PC-9 (cell line): ENCODE measurements at regions not wholly inside any gene's neighbourhood (a gene's known extent, or its start where the extent isn't known, plus 50 kb on each side); places are given as distances from the start of the nearest gene placed in this dataset.

Source experiments
- EZH2 ChIP-seq: fragments of 200-600 bp; sonication (generic); IDR thresholded peaks from 2 replicates; pipeline ENCODE4 v1.8.0; 2017; ENCODE audit warnings: antibody characterized with exemption, low read depth
- TF ChIP-seq, protein P1 (sequence below): fragments of 200-600 bp; sonication (generic); conservative IDR thresholded peaks from 2 replicates; pipeline ENCODE4 v1.6.1; 2017; ENCODE audit warnings: mixed run types, antibody characterized with exemption, mild to moderate bottlenecking, moderate library complexity

DNA sequence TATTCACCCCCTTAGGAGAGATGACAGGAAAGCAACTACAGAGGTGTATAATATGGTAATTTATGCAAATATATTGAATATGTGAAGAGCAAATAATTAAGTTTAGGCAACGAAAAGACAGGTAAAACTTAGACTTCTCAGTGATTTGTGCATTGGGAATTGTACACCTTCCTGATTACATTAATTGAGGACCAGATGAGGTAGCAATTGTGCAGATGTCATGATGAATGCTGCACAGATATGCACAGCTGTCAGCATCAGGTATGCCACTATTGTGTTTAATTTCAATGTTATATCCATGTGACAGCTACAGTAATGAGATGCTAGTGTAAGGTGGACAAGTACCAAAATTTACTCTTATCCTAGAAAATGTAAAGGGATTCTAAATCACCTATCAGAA, 267.2 kb upstream of the FSIP2 start:
- TF ChIP-seq, protein P1, sequence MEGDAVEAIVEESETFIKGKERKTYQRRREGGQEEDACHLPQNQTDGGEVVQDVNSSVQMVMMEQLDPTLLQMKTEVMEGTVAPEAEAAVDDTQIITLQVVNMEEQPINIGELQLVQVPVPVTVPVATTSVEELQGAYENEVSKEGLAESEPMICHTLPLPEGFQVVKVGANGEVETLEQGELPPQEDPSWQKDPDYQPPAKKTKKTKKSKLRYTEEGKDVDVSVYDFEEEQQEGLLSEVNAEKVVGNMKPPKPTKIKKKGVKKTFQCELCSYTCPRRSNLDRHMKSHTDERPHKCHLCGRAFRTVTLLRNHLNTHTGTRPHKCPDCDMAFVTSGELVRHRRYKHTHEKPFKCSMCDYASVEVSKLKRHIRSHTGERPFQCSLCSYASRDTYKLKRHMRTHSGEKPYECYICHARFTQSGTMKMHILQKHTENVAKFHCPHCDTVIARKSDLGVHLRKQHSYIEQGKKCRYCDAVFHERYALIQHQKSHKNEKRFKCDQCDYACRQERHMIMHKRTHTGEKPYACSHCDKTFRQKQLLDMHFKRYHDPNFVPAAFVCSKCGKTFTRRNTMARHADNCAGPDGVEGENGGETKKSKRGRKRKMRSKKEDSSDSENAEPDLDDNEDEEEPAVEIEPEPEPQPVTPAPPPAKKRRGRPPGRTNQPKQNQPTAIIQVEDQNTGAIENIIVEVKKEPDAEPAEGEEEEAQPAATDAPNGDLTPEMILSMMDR = no peak
- TF ChIP-seq EZH2 = no peak
